ENCODE measurements at regions not wholly inside any gene's neighbourhood (a gene's known extent, or its start where the extent isn't known, plus 50 kb on each side); places are given as distances from the start of the nearest gene placed in this dataset.

- DNase-seq = peak; percentile 99
Observed at GRCh38 chr15:45869034-45869668, 234.3 kb downstream of the SQOR start.

- no peak for DNase-seq
Observed at GRCh38 chr15:45871121-45871855, 236.5 kb downstream of the SQOR start.

GRCh38 chr15:45873781-45874180, 239.0 kb downstream of the SQOR start:
- peak; percentile 30 for DNase-seq

- DNase-seq = peak; percentile 86
Observed at GRCh38 chr15:45874566-45874965, 239.7 kb downstream of the SQOR start.

- DNase-seq = no peak
Observed at GRCh38 chr15:45884289-45884688, 249.5 kb downstream of the SQOR start.

- DNase-seq = no peak
Observed at GRCh38 chr15:45884755-45885445, 250.1 kb downstream of the SQOR start.

- no peak for DNase-seq
Observed at GRCh38 chr15:45885801-45886200, 251.0 kb downstream of the SQOR start.

GRCh38 chr15:45891766-45892165, 256.9 kb downstream of the SQOR start:
- no peak for DNase-seq

- DNase-seq = no peak
Observed at GRCh38 chr15:45892182-45892581, 257.4 kb downstream of the SQOR start.

- DNase-seq = no peak
Observed at GRCh38 chr15:45903283-45903682, 268.5 kb downstream of the SQOR start.

GRCh38 chr15:45904019-45904418, 269.2 kb downstream of the SQOR start:
- no peak for DNase-seq

GRCh38 chr15:45906230-45906629, 271.4 kb downstream of the SQOR start:
- DNase-seq = no peak

- no peak for DNase-seq
Observed at GRCh38 chr15:45910671-45911070, 275.8 kb downstream of the SQOR start.

GRCh38 chr15:45913451-45913850, 278.6 kb downstream of the SQOR start:
- DNase-seq = no peak

- DNase-seq = no peak
Observed at GRCh38 chr15:45914425-45914824, 279.6 kb downstream of the SQOR start.

GRCh38 chr15:45918839-45919238, 284.0 kb downstream of the SQOR start:
- no peak for DNase-seq

GRCh38 chr15:45919806-45920205, 285.0 kb downstream of the SQOR start:
- no peak for DNase-seq

- peak; percentile 45 for DNase-seq
Observed at GRCh38 chr15:45921376-45921775, 286.5 kb downstream of the SQOR start.

GRCh38 chr15:45921978-45922377, 287.1 kb downstream of the SQOR start:
- DNase-seq = no peak

- no peak for DNase-seq
Observed at GRCh38 chr15:45941367-45941766, 306.5 kb downstream of the SQOR start.

GRCh38 chr15:45943240-45943639, 308.4 kb downstream of the SQOR start:
- peak; percentile 35 for DNase-seq

- no peak for DNase-seq
Observed at GRCh38 chr15:45946111-45946510, 311.3 kb downstream of the SQOR start.

- DNase-seq = peak; percentile 33
Observed at GRCh38 chr15:45948181-45948621, 313.4 kb downstream of the SQOR start.

GRCh38 chr15:45958924-45959323, 324.1 kb downstream of the SQOR start:
- no peak for DNase-seq

All from MV-4-11 (cell line).